ENCODE measurements at regions not wholly inside any gene's neighbourhood (a gene's known extent, or its start where the extent isn't known, plus 50 kb on each side); places are given as distances from the start of the nearest gene placed in this dataset.

DNA sequence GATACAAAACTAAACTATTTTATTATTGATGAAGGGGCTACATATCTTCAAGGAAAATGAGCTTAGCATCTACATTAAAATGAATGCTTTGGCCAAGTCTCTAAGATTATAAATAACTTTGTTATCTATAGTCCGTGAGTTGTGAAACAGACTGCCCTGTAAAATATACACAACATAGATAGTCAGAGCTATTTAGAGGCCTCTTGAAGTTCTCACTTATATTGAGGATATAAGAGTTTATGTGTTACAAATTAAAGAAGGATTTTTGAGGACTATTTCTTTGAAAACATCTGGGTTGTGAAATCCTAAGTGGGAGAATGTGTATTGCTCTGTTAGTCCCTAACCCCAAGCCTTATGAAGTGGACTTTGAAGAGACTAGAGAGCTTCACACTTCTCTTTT lies 292.0 kb upstream of the CDH2 start:
- Histone ChIP-seq H3K27me3 (ENCODE audit: control insufficient read depth, extremely low read depth, insufficient read depth, low read length) (no peaks in the 10 kb centered on the region), H3K4me1 (ENCODE audit: control insufficient read depth, extremely low read depth, insufficient read depth, low read length) (no peaks in the 10 kb centered on the region), H3K4me3 (ENCODE audit: control insufficient read depth in 2 of 3, extremely low read depth in 1 of 3, insufficient read depth in 2 of 3, low read depth in 1 of 3, low read length in 3 of 3) (no peak overlapping the region), H2AFZ (ENCODE audit: control insufficient read depth, low read length) (no peak overlapping the region), H3K9ac (ENCODE audit: control insufficient read depth, extremely low read depth, insufficient read depth, low read length) (no peak overlapping the region), H3K9me1 (ENCODE audit: control insufficient read depth, extremely low read depth, insufficient read depth, low read length) (no peaks in the 10 kb centered on the region), H3K36me3 (ENCODE audit: control insufficient read depth in 2 of 2, extremely low read depth in 1 of 2, insufficient read depth in 2 of 2, low read length in 2 of 2) (no peaks in the 10 kb centered on the region), H3K4me2 (ENCODE audit: control insufficient read depth, extremely low read depth, insufficient read depth, low read depth, low read length) (no peak overlapping the region), H3K27ac (ENCODE audit: control insufficient read depth, insufficient read depth, low read length) (no peak overlapping the region), H3K79me2 (ENCODE audit: control insufficient read depth, insufficient read depth, low read length) (no peaks in the 10 kb centered on the region), H4K20me1 (ENCODE audit: control insufficient read depth, extremely low read depth, insufficient read depth, low read length) (no peaks in the 10 kb centered on the region), H3K9me3 (ENCODE audit: control insufficient read depth, low read depth, low read length) (no peaks in the 10 kb centered on the region)
- DNase-seq (ENCODE audit: low read depth, low spot score) (no peak), FAIRE-seq (no peak)
- dilution Hi-C loops (cut with MboI; ENCODE audit: extremely low pct_ligation_motif_present, low sequenced_read_pairs): no loop called here
- TF ChIP-seq CTCF (optimal IDR thresholded peaks at IDR 0.05 in 1 of 3, IDR thresholded peaks at IDR 0.05 in 1 of 3, conservative IDR thresholded peaks at IDR 0.05 in 1 of 3; ENCODE audit: extremely low read depth in 1 of 3, insufficient read depth in 2 of 3, low read length in 3 of 3) (no peak), EZH2 (IDR thresholded peaks at IDR 0.05; ENCODE audit: low read length) (no peak)

GRCh38 chr18:28466204-28466603 lies 289.3 kb upstream of the CDH2 start:
- no peak for FAIRE-seq
- Histone ChIP-seq H3K4me1 (ENCODE audit: control insufficient read depth, extremely low read depth, insufficient read depth, low read length) (no peaks in the 10 kb centered on the region), H3K9me1 (ENCODE audit: control insufficient read depth, extremely low read depth, insufficient read depth, low read length) (no peaks in the 10 kb centered on the region), H3K9me3 (ENCODE audit: control insufficient read depth, low read depth, low read length) (no peaks in the 10 kb centered on the region), H4K20me1 (ENCODE audit: control insufficient read depth, extremely low read depth, insufficient read depth, low read length) (no peaks in the 10 kb centered on the region), H3K36me3 (ENCODE audit: control insufficient read depth in 2 of 2, extremely low read depth in 1 of 2, insufficient read depth in 2 of 2, low read length in 2 of 2) (no peaks in the 10 kb centered on the region), H2AFZ (ENCODE audit: control insufficient read depth, low read length) (no peak overlapping the region), H3K4me2 (ENCODE audit: control insufficient read depth, extremely low read depth, insufficient read depth, low read depth, low read length) (no peak overlapping the region), H3K27ac (ENCODE audit: control insufficient read depth, insufficient read depth, low read length) (no peak overlapping the region), H3K9ac (ENCODE audit: control insufficient read depth, extremely low read depth, insufficient read depth, low read length) (no peak overlapping the region), H3K79me2 (ENCODE audit: control insufficient read depth, insufficient read depth, low read length) (no peaks in the 10 kb centered on the region), H3K4me3 (ENCODE audit: control insufficient read depth in 2 of 3, extremely low read depth in 1 of 3, insufficient read depth in 2 of 3, low read depth in 1 of 3, low read length in 3 of 3) (no peak overlapping the region), H3K27me3 (ENCODE audit: control insufficient read depth, extremely low read depth, insufficient read depth, low read length) (no peaks in the 10 kb centered on the region)
- TF ChIP-seq CTCF (optimal IDR thresholded peaks at IDR 0.05 in 1 of 3, IDR thresholded peaks at IDR 0.05 in 1 of 3, conservative IDR thresholded peaks at IDR 0.05 in 1 of 3; ENCODE audit: extremely low read depth in 1 of 3, insufficient read depth in 2 of 3, low read length in 3 of 3) (no peak), EZH2 (IDR thresholded peaks at IDR 0.05; ENCODE audit: low read length) (no peak)
- no peak for DNase-seq (ENCODE audit: low read depth, low spot score)
- dilution Hi-C loops (cut with MboI; ENCODE audit: extremely low pct_ligation_motif_present, low sequenced_read_pairs): no loop called here

Data from keratinocyte (primary cell).